ENCODE measurements at regions not wholly inside any gene's neighbourhood (a gene's known extent, or its start where the extent isn't known, plus 50 kb on each side); places are given as distances from the start of the nearest gene placed in this dataset.

GRCh38 chr7:119377861-119378260 is 895.1 kb upstream of the KCND2 start:
- no peak for TF ChIP-seq FOXA1 (IDR thresholded peaks at IDR 0.05)
- no peak for TF ChIP-seq BHLHE40 (IDR thresholded peaks at IDR 0.05; ENCODE audit: borderline replicate concordance)
- TF ChIP-seq HDGF (IDR thresholded peaks at IDR 0.05; ENCODE audit: borderline replicate concordance), result no peak
- TF ChIP-seq SP1 (IDR thresholded peaks at IDR 0.05), result no peak
- TF ChIP-seq LEF1 (IDR thresholded peaks at IDR 0.05; ENCODE audit: borderline replicate concordance), result no peak
- TF ChIP-seq SUZ12 (IDR thresholded peaks at IDR 0.05), result no peak
- no peak for TF ChIP-seq FOXM1 (IDR thresholded peaks at IDR 0.05; ENCODE audit: borderline replicate concordance)
- TF ChIP-seq PKNOX1 (IDR thresholded peaks at IDR 0.05), result no peak
- no peak for TF ChIP-seq L3MBTL2 (conservative IDR thresholded peaks at IDR 0.05)
